ENCODE measurements at regions not wholly inside any gene's neighbourhood (a gene's known extent, or its start where the extent isn't known, plus 50 kb on each side); places are given as distances from the start of the nearest gene placed in this dataset.

DNA sequence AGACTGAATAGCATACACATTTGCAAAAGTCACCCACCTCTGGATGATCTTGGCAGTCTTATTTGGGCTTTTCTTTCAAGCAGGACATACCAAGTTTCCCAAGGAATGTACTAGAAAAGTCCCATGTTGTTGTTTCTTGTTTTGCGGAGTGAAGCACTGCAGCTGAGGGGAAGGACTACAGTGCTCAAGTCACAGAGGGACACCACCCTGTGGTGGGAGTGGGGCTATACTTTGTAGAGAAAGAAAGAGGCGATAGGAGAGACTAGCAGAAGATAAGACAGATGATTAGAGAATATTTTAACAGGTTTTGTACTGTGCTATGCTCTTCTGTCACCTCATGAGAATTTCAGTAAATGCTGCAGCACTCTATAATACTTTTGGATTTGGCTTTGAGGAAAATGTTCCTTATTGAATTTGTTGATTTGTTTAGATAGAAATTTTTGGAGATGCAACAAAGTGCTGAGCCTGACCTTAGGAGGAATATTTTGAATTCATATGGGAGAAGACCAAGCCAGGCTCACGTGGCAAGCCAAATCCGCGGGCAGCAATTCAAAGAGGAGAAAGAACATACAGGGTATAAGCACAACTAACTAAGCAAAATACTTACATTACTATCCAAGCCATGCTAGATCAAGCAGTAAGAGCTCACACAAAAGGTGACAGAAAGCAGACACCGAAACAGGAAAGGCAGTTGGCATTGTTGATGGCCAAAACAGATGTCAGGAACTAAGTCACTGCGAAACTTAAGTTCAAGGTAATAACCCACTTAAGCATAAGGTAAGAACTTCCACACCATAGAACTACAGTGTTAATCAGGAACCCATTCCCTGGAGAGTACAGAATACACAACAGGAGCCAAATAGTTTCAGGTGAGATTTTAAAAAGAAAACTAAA lies 280.3 kb upstream of the INTU start:
- WGBS, 5 donors: 66 to 78% (median 74%) methylated on average over 7 of the region's 7 CpGs
- Histone ChIP-seq H3K36me3 (no peaks in the 10 kb centered on the region), H3K4me3 (no peak overlapping the region), H3K27ac (no peak overlapping the region), H3K9me3 (peaks cover 0 to 20% (median 7%) of the 10 kb centered on the region in 8 donors), H3K4me1 (peaks cover 0 to 7% (median 0%) of the 10 kb centered on the region in 6 donors), H3K27me3 (replicated peaks in 1 of 7) (no peaks in the 10 kb centered on the region)
- no peak for DNase-seq
- no peak for TF ChIP-seq POLR2AphosphoS5 (IDR thresholded peaks at IDR 0.05)
- TF ChIP-seq POLR2A (IDR thresholded peaks at IDR 0.05): no peak
- TF ChIP-seq, protein P1, sequence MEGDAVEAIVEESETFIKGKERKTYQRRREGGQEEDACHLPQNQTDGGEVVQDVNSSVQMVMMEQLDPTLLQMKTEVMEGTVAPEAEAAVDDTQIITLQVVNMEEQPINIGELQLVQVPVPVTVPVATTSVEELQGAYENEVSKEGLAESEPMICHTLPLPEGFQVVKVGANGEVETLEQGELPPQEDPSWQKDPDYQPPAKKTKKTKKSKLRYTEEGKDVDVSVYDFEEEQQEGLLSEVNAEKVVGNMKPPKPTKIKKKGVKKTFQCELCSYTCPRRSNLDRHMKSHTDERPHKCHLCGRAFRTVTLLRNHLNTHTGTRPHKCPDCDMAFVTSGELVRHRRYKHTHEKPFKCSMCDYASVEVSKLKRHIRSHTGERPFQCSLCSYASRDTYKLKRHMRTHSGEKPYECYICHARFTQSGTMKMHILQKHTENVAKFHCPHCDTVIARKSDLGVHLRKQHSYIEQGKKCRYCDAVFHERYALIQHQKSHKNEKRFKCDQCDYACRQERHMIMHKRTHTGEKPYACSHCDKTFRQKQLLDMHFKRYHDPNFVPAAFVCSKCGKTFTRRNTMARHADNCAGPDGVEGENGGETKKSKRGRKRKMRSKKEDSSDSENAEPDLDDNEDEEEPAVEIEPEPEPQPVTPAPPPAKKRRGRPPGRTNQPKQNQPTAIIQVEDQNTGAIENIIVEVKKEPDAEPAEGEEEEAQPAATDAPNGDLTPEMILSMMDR (IDR thresholded peaks at IDR 0.05 in 8 of 11, conservative IDR thresholded peaks at IDR 0.05 in 3 of 11): no peak
- intact Hi-C loops (cut with DNase I; ENCODE audit: low total_unique reads): no loop called here

DNA sequence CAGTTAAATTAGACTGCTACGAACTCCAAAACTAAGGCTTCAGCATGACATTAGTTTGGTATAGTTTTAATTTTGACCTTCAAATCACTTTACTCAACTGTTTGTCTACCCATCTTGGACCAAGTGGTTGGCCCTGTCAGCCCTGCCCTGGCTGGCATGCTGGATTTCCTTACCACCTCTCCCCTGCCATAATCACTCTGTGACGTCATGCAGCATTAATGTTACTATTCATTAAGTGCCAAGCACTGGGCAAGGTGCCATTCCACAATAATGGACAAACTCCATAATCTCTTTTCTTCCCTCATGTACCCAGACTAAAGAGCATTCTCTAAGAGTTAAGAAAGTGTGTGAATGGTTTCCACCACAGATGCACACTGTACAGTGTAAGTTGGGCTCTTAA lies 277.0 kb upstream of the INTU start:
- Histone ChIP-seq H3K9me3 (peaks cover 0 to 4% (median 0%) of the 10 kb centered on the region in 8 donors), H3K27ac (no peak overlapping the region), H3K27me3 (replicated peaks in 1 of 7) (no peaks in the 10 kb centered on the region), H3K4me1 (peaks cover 0 to 7% (median 0%) of the 10 kb centered on the region in 6 donors), H3K4me3 (no peak overlapping the region), H3K36me3 (no peaks in the 10 kb centered on the region)
- no peak for DNase-seq
- 68 to 84% (median 72%) methylated on average over 2 of the region's 2 CpGs for WGBS, 5 donors
- intact Hi-C loops (cut with DNase I; ENCODE audit: low total_unique reads): no loop called here
- no peak for TF ChIP-seq POLR2A (IDR thresholded peaks at IDR 0.05)
- TF ChIP-seq, protein P1 (IDR thresholded peaks at IDR 0.05 in 8 of 11, conservative IDR thresholded peaks at IDR 0.05 in 3 of 11): no peak
- TF ChIP-seq POLR2AphosphoS5 (IDR thresholded peaks at IDR 0.05): no peak

GRCh38 chr4:127357765-127358164 lies 275.0 kb upstream of the INTU start:
- H3K4me1 ChIP-seq: peaks cover 0 to 2% (median 0%) of the 10 kb centered on the region in 6 donors
- H3K4me3 ChIP-seq: no peak overlapping the region
- DNase-seq: no peak
- no peaks in the 10 kb centered on the region for H3K36me3 ChIP-seq
- H3K27me3 ChIP-seq (replicated peaks in 1 of 7): no peaks in the 10 kb centered on the region
- intact Hi-C loops (cut with DNase I; ENCODE audit: low total_unique reads): no loop called here
- H3K27ac ChIP-seq: no peak overlapping the region
- TF ChIP-seq POLR2AphosphoS5 (IDR thresholded peaks at IDR 0.05) (no peak), POLR2A (IDR thresholded peaks at IDR 0.05) (no peak)
- TF ChIP-seq, protein P1 (IDR thresholded peaks at IDR 0.05 in 8 of 11, conservative IDR thresholded peaks at IDR 0.05 in 3 of 11): no peak
- H3K9me3 ChIP-seq: peaks cover 0 to 7% (median 0%) of the 10 kb centered on the region in 8 donors

DNA sequence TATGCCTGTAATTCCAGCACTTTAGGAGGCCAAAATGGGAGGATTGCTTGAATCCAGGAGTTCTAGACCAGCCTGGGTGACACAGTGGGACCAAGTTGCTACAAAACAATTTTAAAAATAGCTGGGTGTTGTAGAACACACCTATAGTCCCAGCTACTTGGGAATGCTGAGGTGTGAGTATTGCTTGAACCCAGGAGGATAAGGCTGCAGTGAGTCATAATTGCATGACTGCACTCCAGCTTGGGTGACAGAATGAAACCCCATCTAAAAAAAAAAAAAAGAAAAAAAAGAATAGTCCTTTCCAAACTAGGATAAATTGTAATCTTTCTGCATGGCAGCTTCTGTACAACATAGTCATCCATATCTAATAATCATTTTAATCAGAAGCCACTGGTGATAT lies 270.1 kb upstream of the INTU start:
- Histone ChIP-seq H3K4me3 (no peak overlapping the region), H3K27me3 (replicated peaks in 1 of 7) (no peaks in the 10 kb centered on the region), H3K4me1 (no peaks in the 10 kb centered on the region), H3K9me3 (peaks cover 0 to 7% (median 0%) of the 10 kb centered on the region in 8 donors), H3K36me3 (no peaks in the 10 kb centered on the region), H3K27ac (no peak overlapping the region)
- TF ChIP-seq, protein P1 (IDR thresholded peaks at IDR 0.05 in 8 of 11, conservative IDR thresholded peaks at IDR 0.05 in 3 of 11): no peak
- TF ChIP-seq POLR2A (IDR thresholded peaks at IDR 0.05) (no peak), POLR2AphosphoS5 (IDR thresholded peaks at IDR 0.05) (no peak)
- intact Hi-C loops (cut with DNase I; ENCODE audit: low total_unique reads): no loop called here
- no peak for DNase-seq

Measured in spleen (tissue), 11 donors.